Right forelimb (tissue), 1 donor: ENCODE measurements at regions not wholly inside any gene's neighbourhood (a gene's known extent, or its start where the extent isn't known, plus 50 kb on each side); places are given as distances from the start of the nearest gene placed in this dataset.

Experiments used
- DNase-seq: peaks from one replicate; pipeline ENCODE4 v3.0.0-alpha.2; 2018

- no peak for DNase-seq
These were observed 266.3 kb downstream of the FBXW7 start for GRCh38 chr4:152269448-152270191.

- DNase-seq = no peak
These were observed 268.1 kb downstream of the FBXW7 start for GRCh38 chr4:152267811-152268210.

GRCh38 chr4:152266831-152267480 lies 268.9 kb downstream of the FBXW7 start:
- DNase-seq = no peak

GRCh38 chr4:152265149-152265621 lies 270.7 kb downstream of the FBXW7 start:
- DNase-seq = no peak

- no peak for DNase-seq
These were observed 271.8 kb downstream of the FBXW7 start for GRCh38 chr4:152264106-152264505.

- DNase-seq = no peak
These were observed 276.0 kb downstream of the FBXW7 start for GRCh38 chr4:152259866-152260265.

- DNase-seq = no peak
These were observed 276.8 kb downstream of the FBXW7 start for GRCh38 chr4:152258804-152259708.

GRCh38 chr4:152258391-152258790 lies 277.5 kb downstream of the FBXW7 start:
- no peak for DNase-seq

GRCh38 chr4:152257601-152258066 lies 278.3 kb downstream of the FBXW7 start:
- DNase-seq = no peak

GRCh38 chr4:152256996-152257395 lies 278.9 kb downstream of the FBXW7 start:
- DNase-seq = no peak

- DNase-seq = no peak
These were observed 280.5 kb downstream of the FBXW7 start for GRCh38 chr4:152255437-152255836.

- DNase-seq = no peak
These were observed 287.5 kb downstream of the FBXW7 start for GRCh38 chr4:152248347-152248746.

- DNase-seq = no peak
These were observed 288.5 kb downstream of the FBXW7 start for GRCh38 chr4:152247271-152247975.

- DNase-seq = no peak
These were observed 289.2 kb downstream of the FBXW7 start for GRCh38 chr4:152246659-152247058.

- no peak for DNase-seq
These were observed 290.2 kb downstream of the FBXW7 start for GRCh38 chr4:152245680-152246079.

- no peak for DNase-seq
These were observed 291.2 kb downstream of the FBXW7 start for GRCh38 chr4:152244659-152245058.

GRCh38 chr4:152243896-152244595 lies 291.8 kb downstream of the FBXW7 start:
- DNase-seq = no peak

- no peak for DNase-seq
These were observed 292.7 kb downstream of the FBXW7 start for GRCh38 chr4:152243206-152243605.

- DNase-seq = no peak
These were observed 295.7 kb downstream of the FBXW7 start for GRCh38 chr4:152240232-152240631.

GRCh38 chr4:152239216-152239615 lies 296.7 kb downstream of the FBXW7 start:
- no peak for DNase-seq

- no peak for DNase-seq
These were observed 299.3 kb downstream of the FBXW7 start for GRCh38 chr4:152236519-152237056.

- DNase-seq = no peak
These were observed 300.2 kb downstream of the FBXW7 start for GRCh38 chr4:152235718-152236117.
